ENCODE measurements at regions not wholly inside any gene's neighbourhood (a gene's known extent, or its start where the extent isn't known, plus 50 kb on each side); places are given as distances from the start of the nearest gene placed in this dataset.
A peak's percentile ranks its signal among the peaks of the same experiment; 100 is the strongest.

- intact Hi-C loops (cut with micrococcal nuclease): loop anchor here (1.0 to 2.0 kb wide), 3 partner anchors 131 to 256 kb away; partner anchors contain the start of gene TSC22D2
- Mint-ChIP-seq H3K27ac (ENCODE audit: low read depth, unreplicated experiment) (no peak overlapping the region), H3K36me3 (ENCODE audit: insufficient read depth, unreplicated experiment) (no peaks in the 10 kb centered on the region), H3K27me3 (ENCODE audit: insufficient read depth, unreplicated experiment) (no peaks in the 10 kb centered on the region), H3K9me3 (ENCODE audit: unreplicated experiment) (no peaks in the 10 kb centered on the region), H3K4me3 (ENCODE audit: unreplicated experiment) (no peak overlapping the region), H3K4me1 (ENCODE audit: insufficient read depth, unreplicated experiment) (peaks cover 27% of the 10 kb centered on the region)
- CTCF ChIA-PET: interaction anchor here (0.6 to 7.0 kb wide), 28 partner anchors 12 to 311 kb away, joined by 3 to 85 read pairs (median 4); partner anchors contain the start of gene TSC22D2
- POLR2A ChIA-PET: interaction anchor here (0.7 to 6.3 kb wide), 9 partner anchors 8 to 363 kb away, joined by 3 to 59 read pairs (median 5); partner anchors contain the start of genes PFN2, SELENOT and TSC22D2
- no peak for TF ChIP-seq CTCF (IDR thresholded peaks at IDR 0.05; ENCODE audit: unreplicated experiment)
- DNase-seq (ENCODE audit: unreplicated experiment): no peak
- no TSS peak for BruUV-seq (replicated peaks)
These were observed 168.3 kb upstream of the TSC22D2 start for GRCh38 chr3:150239766-150240165.

GRCh38 chr3:150238995-150239619, 169.0 kb upstream of the TSC22D2 start:
- BruUV-seq (replicated peaks): no TSS peak
- ChIA-PET POLR2A (interaction anchor here (0.6 to 6.3 kb wide), 14 partner anchors 9 to 364 kb away, joined by 3 to 59 read pairs (median 5); partner anchors contain the start of genes EIF2A, PFN2, SELENOT and SERP1), CTCF (interaction anchor here (0.6 to 7.0 kb wide), 40 partner anchors 9 to 312 kb away, joined by 3 to 85 read pairs (median 4); partner anchors contain the start of gene TSC22D2)
- intact Hi-C loops (cut with micrococcal nuclease): loop anchor here (1.0 to 2.0 kb wide), 3 partner anchors 132 to 256 kb away; partner anchors contain the start of gene TSC22D2
- H3K9me3 Mint-ChIP-seq (ENCODE audit: unreplicated experiment): no peaks in the 10 kb centered on the region
- peak overlapping the region; percentile 83 for H3K27ac Mint-ChIP-seq (ENCODE audit: low read depth, unreplicated experiment)
- H3K36me3 Mint-ChIP-seq (ENCODE audit: insufficient read depth, unreplicated experiment): no peaks in the 10 kb centered on the region
- H3K27me3 Mint-ChIP-seq (ENCODE audit: insufficient read depth, unreplicated experiment): no peaks in the 10 kb centered on the region
- peak; percentile 32 for TF ChIP-seq CTCF (IDR thresholded peaks at IDR 0.05; ENCODE audit: unreplicated experiment)
- no peak overlapping the region for H3K4me3 Mint-ChIP-seq (ENCODE audit: unreplicated experiment)
- H3K4me1 Mint-ChIP-seq (ENCODE audit: insufficient read depth, unreplicated experiment): peaks cover 27% of the 10 kb centered on the region
- DNase-seq (ENCODE audit: unreplicated experiment): peak; percentile 60

- H3K9me3 Mint-ChIP-seq (ENCODE audit: unreplicated experiment): no peaks in the 10 kb centered on the region
- BruUV-seq (replicated peaks): no TSS peak
- no peaks in the 10 kb centered on the region for H3K27me3 Mint-ChIP-seq (ENCODE audit: insufficient read depth, unreplicated experiment)
- H3K4me1 Mint-ChIP-seq (ENCODE audit: insufficient read depth, unreplicated experiment): peaks cover 29% of the 10 kb centered on the region
- POLR2A ChIA-PET: interaction anchor here (0.6 to 6.3 kb wide), 11 partner anchors 8 to 308 kb away, joined by 3 to 59 read pairs (median 3); partner anchors contain the start of genes EIF2A, SERP1 and TSC22D2
- TF ChIP-seq CTCF (IDR thresholded peaks at IDR 0.05; ENCODE audit: unreplicated experiment): no peak
- intact Hi-C loops (cut with micrococcal nuclease): loop anchor here (2.0 kb wide), 2 partner anchors 133 to 171 kb away; partner anchors contain the start of gene TSC22D2
- no peak overlapping the region for H3K4me3 Mint-ChIP-seq (ENCODE audit: unreplicated experiment)
- H3K36me3 Mint-ChIP-seq (ENCODE audit: insufficient read depth, unreplicated experiment): no peaks in the 10 kb centered on the region
- CTCF ChIA-PET: interaction anchor here (0.6 to 7.0 kb wide), 33 partner anchors 8 to 723 kb away, joined by 3 to 85 read pairs (median 4); partner anchors contain the start of gene TSC22D2
- no peak overlapping the region for H3K27ac Mint-ChIP-seq (ENCODE audit: low read depth, unreplicated experiment)
- DNase-seq (ENCODE audit: unreplicated experiment): peak; percentile 39
These were observed 169.9 kb upstream of the TSC22D2 start for GRCh38 chr3:150238048-150238802.

- POLR2A ChIA-PET: interaction anchor here (0.6 to 6.3 kb wide), 5 partner anchors 17 to 309 kb away, joined by 3 to 59 read pairs (median 3); partner anchors contain the start of genes SERP1 and TSC22D2
- no peak for TF ChIP-seq CTCF (IDR thresholded peaks at IDR 0.05; ENCODE audit: unreplicated experiment)
- H3K4me1 Mint-ChIP-seq (ENCODE audit: insufficient read depth, unreplicated experiment): peaks cover 33% of the 10 kb centered on the region
- H3K9me3 Mint-ChIP-seq (ENCODE audit: unreplicated experiment): no peaks in the 10 kb centered on the region
- no peak overlapping the region for H3K4me3 Mint-ChIP-seq (ENCODE audit: unreplicated experiment)
- H3K36me3 Mint-ChIP-seq (ENCODE audit: insufficient read depth, unreplicated experiment): no peaks in the 10 kb centered on the region
- CTCF ChIA-PET: interaction anchor here (0.6 to 7.0 kb wide), 15 partner anchors 11 to 724 kb away, joined by 3 to 85 read pairs (median 3); partner anchors contain the start of gene TSC22D2
- no peaks in the 10 kb centered on the region for H3K27me3 Mint-ChIP-seq (ENCODE audit: insufficient read depth, unreplicated experiment)
- H3K27ac Mint-ChIP-seq (ENCODE audit: low read depth, unreplicated experiment): no peak overlapping the region
- intact Hi-C loops (cut with micrococcal nuclease): no loop called here
- BruUV-seq (replicated peaks): no TSS peak
- peak; percentile 96 for DNase-seq (ENCODE audit: unreplicated experiment)
These were observed 170.6 kb upstream of the TSC22D2 start for GRCh38 chr3:150237490-150237889.
